Posterior vena cava (tissue), 2 donors: ENCODE measurements at regions not wholly inside any gene's neighbourhood (a gene's known extent, or its start where the extent isn't known, plus 50 kb on each side); places are given as distances from the start of the nearest gene placed in this dataset.
"Not testable (repeated sequence)": the region's sequence is repeated elsewhere in the genome, so short reads cannot be mapped to it uniquely, and the experiment has no call there.

ENCODE experiments used
- DNase-seq: peaks from one replicate; pipeline ENCODE4 v3.0.0-alpha.2; 2020; ENCODE audit warnings: low spot score
- intact Hi-C, 2 donors: fragments of 100-400 bp; cut with DNase I; formaldehyde crosslinking; loops; one replicate each; pipeline versions ENCODE4 v1.14.1 to v1.14.2; 2022 to 2023
- donor health status: DM: yes; HTN: yes; CAD: no.
- donor health status: DM: yes; HTN: yes; CAD: no.

DNA sequence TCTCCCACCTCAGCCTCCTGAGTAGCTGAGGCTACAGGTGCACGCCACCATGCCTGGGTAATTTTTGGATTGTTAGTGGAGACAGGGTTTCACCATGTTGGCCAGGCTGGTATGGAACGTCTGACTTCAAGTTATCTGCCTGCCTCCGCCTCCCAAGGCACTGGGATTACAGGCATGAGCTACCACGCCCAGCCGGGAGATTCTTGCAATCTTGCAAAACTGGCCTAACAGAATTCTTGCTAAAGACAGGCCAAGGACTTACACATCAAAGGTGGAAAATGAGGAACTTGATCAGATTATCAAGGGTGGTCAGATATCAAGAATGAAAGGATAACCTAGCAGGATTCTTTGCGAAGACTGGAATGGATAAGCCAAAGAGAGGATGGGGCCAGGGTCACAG is 98.3 kb upstream of the TIAM1 start:
- intact Hi-C loops, result no loop called here
- DNase-seq, result no peak

DNA sequence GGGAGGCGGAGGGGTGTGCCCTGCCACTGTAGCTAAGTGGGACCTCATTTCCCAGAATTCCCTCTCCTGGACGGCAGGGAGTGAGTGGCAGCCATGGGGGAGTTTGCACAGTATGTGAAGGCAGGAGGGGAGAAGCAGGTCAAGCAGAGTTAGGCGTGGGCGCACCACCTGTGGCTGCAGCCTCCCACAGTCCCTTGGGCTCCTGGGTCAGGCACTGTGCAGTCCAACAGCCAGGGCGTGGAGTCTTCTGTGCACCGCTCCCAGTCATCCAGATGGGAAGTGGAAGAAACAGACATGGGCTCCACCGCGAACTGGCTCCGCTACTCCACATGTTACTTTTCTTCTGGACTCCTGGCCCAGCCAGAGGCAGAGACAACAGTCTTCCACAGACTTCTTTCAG is 85.4 kb upstream of the TIAM1 start:
- intact Hi-C loops, result no loop called here
- no peak for DNase-seq

DNA sequence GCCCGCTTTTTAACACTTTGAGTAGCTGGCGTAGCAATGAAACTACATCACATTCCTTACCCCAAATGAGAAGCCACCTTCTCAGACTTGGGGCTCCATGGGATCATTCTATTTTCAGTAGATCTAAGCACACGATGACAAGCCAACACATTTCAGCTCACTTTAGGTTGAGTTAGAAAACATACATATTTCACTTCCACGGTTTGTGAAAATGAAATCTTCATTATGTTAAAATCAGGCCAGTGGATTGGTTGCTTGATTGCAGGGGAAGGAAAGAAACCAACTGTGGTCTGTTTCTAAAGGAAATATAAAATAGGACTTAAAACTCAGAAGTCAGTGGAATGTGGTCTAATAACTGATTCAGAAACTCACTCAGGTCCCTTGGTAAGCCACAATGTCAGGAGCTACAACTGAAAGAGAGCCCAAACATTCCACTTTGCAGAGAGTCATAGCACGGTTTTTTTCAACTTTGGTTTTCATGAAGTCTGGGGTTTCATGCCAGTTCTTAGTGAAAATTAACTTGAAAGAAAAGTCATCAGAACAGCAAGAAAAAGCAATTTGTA is 82.3 kb upstream of the TIAM1 start:
- no peak for DNase-seq
- intact Hi-C loops, result no loop called here

DNA sequence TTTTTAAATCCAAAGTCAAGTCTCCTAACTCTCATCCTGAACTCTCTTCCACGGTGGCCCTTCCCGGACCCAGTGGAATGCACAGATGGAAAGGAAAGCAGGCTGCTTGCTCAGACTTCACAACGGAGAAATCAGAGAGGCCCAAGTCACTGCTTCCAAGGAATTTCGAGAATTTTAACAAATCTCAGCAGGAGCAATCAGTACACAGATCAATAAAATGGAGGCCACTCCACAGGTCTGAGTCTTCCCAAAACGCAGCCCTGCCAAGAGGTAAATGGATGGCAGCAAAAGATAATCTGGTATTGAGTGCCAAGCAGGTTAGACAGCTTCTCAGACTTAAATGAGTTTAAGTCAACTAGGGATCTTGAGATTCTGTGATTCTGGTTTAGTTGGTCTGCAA is 81.1 kb upstream of the TIAM1 start:
- intact Hi-C loops, result no loop called here
- no peak for DNase-seq

DNA sequence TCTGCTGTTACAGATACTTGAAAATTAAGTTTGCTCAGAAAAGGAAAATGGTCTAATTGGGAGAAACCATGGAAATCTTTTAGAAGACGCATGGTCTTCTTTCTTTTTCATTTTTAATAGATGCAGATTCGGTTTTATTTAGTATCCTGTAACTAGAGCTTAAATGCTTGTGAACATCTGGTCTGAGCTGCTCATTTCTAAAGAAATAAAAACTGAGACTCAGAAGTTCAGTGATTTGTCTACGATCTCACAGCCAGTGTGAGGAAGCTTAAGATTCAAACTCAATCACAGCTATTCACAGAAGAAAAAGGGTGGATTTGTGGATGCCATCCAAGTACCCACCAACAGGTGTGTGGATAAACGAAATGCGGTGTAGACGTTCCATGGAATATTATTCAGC is 80.0 kb upstream of the TIAM1 start:
- intact Hi-C loops, result no loop called here
- DNase-seq, result no peak

DNA sequence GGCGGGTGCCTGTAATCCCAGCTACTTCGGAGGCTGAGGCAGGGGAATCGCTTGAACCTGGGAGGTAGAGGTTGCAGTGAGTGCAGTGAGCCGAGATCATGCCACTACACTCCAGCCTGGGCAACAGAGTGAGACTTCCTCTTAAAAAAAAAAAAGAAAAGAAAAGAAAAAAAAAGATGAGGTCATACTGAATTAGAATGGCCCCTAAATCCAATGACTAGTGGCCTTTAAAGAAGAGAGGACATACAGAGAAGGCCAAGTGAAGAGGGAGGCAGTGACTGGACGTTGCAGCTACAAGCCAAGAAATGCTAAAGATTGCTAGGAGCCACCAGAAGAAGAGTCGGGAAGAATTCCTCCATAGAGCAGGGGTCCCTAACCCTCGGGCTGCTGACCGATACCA is 76.9 kb upstream of the TIAM1 start:
- intact Hi-C loops, result no loop called here

DNA sequence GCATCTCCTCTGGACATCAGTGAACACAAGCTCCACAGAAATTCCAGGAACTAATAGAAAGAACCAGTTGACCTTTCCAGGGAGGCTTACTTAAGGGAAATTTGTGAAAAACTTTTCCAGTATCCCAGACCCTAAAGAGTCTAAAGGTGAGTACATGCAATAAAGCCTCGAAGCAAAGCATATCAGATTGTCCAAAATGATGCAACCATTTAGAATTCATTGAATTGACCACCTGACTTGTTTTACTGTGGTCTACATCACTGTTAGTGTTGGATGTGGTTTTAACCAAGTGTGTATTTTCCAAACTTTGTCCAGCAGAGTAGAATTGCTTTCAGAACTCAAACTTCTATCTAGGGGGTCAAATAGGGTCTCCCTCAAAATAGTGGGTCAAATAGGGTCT is 76.3 kb upstream of the TIAM1 start:
- intact Hi-C loops, result no loop called here
- no peak for DNase-seq

More for the DNA sequence above, 76.9 kb upstream of the TIAM1 start:
- DNase-seq, result no peak

DNA sequence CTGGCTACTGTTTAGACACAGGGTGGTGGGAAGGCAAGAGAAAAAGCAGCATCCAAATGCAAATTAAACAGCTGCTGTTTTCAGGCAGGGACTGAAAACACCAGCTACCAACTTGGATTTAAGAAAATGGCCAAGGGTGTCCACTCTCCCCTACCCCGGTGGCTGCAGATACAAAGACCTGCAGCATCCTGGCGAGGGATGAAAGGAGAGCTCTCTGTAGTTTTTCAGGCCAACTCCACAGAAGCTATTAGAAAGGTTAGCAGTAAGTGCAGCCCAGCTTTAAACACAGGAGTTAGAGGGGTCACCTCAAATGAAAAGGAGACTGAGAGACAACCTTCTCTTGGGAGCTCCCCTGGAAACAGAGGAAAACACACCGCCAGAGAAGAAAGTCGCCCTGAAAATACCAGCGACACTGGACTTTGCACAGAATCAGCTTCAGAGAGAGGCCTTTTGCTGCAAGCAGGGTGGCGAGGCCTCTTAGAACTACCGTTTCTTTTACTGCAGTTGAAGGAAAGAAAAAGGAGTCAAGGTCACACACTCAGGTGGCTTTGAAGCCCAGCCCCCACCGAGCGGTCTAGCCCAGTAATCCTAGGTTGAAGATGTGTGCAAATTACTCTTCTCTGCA is 74.4 kb upstream of the TIAM1 start:
- DNase-seq, result no peak
- intact Hi-C loops, result no loop called here

DNA sequence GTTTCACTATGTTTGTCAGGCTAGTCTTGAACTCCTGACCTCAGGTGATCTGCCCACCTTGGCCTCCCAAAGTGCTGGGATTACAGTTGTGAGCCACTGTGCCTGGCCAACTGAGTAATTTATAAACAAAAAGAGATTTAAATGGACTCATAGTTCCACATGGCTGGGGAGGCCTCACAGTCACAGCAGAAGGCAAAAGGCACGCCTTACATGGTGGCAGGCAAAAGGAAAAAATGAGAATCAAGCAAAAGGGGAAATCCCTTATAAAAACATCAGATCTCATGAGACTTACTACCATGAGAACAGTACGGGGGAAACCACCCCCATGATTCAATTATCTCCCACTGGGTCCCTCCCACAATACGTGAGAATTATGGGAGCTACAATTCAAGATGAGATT is 73.2 kb upstream of the TIAM1 start:
- intact Hi-C loops, DNase-seq: not testable (repeated sequence)

DNA sequence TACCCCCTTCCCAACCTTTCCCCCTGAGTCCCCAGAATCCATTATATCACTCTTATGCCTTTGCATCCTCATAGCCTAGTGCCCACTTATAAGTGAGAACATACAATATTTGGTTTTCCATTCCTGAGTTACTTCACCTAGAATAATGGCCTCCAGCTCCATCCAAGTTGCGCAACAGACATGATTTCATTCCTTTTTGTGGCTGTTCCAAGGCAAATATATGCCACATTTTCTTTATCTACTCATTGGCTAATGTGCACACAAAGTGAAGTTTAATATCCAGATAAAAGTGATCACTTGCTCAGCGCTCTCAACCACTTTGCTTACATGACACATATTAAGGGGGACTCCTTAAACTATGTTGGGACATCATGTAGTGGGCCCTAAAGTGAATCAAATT is 72.4 kb upstream of the TIAM1 start:
- intact Hi-C loops, result no loop called here
- no peak for DNase-seq

DNA sequence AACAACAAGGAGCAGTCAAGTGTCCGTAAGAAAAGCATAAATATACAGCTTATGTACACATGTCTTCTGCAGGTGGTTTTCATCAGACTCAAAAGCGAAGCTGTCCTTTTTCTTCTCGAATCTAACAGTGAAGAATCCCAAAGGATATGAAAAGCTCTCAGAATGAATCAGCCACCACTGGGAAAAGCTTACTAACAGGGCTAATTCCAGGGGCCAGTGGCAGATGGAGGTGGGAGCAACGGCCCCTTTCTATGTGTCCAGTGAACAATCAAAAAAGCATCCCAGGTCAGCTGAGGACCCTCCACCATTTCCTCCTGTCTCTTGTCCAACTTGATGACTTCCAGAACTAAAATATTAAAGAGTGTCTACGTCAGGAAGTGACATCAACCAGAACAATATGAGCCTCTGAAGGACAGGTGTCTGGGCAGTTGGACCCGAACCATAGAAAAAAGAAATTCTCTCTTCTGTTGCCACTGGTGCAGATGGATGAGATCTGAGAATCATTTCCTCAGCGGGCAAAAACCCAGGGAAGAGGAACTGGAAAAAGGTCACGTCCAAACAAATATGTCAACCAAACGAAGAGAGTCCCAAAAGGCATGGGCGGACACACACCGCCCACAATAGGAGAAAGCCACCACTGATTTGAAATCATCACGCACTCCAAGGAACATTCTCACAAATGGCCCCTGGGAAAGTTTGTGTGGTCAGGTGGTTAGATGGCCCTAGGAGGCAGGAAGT is 70.4 kb upstream of the TIAM1 start:
- no peak for DNase-seq
- intact Hi-C loops, result no loop called here

DNA sequence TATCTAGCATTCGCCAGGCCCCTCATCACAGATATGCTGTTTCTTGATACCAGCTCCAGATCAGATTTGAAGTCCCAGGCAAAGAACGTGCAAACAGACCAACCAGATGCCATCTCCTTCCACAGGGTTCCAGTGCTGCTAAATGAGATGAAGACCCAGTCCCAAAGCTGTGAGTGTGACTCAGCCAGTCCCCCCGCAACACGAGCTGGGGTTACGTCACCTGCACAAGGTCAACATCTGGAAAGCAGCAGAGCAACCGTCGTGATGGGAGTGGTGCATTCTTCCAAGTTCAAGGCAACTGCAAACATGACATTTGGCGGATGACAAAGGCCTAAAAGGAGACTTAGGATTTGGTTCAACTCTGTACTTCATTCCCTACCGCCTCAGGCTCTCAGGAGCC is 69.6 kb upstream of the TIAM1 start:
- intact Hi-C loops, result no loop called here

DNA sequence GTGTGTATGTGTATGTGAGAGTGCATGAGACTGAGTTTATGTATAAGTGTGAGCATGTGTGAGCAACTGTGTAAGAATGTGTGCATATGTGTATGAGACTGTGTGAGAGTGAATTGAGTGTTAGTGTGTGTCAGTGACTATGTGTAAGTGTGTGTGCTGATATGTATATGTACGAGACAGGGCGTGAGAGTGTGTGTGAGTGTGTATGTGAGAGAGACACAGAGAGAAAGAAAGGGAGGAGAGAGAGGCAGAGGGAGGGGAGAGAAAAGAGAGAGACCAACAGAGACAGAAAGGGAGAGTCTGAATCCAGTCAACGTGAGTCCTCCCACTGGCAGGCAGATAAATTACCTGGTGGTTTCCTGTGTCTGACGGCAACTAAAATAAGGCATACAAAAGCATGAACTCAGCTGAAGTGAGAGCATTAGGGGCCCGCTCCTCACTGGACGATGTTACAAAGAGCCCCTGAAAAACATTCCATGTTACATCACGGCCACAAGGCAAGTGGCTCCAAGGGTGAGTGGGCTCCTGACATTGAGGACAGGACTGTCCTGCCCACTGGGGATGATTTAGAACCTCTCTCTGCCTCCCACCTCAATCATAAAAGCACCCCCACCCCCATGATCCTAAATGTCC is 66.6 kb upstream of the TIAM1 start:
- intact Hi-C loops, result no loop called here
- no peak for DNase-seq

More for the DNA sequence above, 69.6 kb upstream of the TIAM1 start:
- no peak for DNase-seq

DNA sequence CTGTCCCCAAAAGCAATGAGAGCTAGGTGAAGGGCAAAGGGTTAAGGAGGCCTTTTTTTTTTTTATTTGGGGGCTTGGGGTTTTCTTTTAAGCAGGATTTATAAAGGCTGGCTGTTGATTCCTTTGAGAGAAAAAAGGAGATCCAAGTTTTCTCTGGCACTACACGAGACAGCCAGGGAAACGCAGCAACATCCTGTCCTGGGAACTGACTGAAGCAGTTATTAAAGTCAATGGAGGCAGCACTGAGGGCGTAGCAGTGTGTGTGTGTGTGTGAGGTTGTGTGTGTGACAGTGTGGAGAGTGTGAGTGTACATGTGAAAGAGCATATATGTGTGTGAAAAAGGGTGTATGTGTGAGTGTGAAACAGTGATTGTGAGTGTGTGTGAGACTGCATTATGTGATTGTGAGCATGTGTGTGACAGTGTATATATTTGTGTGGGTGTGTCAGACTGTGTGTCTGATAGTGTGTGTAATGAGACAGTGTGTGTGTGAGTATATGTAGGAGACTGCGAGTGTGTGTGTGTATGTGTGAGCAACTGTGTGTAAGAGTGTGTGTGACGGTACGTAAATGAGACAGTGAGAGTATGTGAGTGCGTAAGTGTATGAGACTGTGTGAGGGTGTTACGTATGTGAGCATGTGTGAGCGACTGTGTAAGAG is 65.9 kb upstream of the TIAM1 start:
- intact Hi-C loops, result no loop called here

DNA sequence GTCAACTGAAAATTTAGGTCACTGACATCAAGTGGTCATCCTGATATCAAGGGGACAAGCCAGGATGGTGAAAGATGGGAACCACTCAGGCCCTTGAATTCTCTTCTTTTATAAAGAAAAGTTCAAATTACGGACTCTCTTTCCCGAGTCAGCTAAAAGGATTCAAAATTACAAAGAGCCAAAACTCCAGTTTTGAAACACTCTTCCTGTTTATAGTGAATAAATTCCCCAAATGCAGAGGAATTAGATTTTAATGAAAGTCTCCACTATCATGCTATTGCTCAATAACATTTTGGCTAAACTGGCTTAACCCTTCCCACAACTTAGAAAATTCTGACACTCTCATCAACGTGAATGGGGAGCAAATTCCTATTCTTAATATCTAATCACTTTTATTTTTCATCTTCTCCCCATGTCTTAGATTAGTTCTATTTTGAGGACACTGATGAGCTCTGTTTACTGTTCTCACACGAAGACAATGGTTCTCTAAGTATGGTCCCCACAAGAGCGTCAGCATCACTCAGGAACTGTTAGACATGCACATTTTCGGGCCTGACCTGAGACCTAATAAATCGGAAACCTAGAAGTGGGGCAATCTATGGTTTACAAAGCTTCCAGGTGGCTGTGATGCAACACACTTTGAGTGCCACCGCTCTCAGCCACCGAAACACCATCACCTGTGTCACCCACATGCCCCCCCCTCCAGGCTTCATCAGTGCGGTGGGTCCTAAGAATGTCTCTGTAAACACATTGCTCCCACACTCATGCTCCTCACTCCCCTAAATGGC is 64.4 kb upstream of the TIAM1 start:
- no peak for DNase-seq
- intact Hi-C loops, result no loop called here

More for the DNA sequence above, 65.9 kb upstream of the TIAM1 start:
- DNase-seq, result no peak

DNA sequence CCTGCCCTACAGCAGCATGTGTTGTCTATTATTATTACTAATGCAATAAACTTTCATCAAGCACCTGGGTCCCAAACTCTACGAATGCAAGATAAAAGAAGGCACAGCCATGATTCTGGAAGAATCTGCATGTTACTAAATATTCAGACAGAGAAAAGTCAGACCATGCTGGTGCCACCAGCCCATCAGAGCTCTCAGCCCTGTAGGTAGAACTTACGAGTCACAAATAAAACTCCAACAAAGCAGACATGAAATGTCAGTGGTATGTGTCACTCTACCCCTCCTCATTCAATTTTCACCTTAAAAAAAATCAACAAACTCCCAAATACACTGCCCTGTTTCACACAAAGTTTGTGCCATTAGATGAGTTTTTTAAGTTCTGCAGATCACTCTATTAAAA is 62.4 kb upstream of the TIAM1 start:
- intact Hi-C loops, result no loop called here

DNA sequence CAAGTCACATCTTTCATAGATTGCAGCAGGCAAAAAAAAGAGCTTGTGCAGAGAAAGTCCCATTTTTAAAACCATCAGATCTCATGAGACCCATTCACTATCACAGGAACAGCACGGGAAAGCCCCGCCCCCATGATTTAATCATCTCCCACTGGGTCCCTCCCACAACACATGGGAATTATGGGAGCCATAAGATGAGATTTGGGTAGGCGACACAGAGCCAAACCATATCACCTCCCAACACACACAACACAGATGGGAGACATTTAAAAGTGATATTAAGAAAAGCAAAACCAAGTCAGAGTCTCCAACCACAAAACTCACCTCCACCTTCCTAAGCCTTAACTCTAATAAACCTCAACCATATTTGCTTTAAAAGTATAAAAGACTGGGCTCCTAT is 61.5 kb upstream of the TIAM1 start:
- intact Hi-C loops, result no loop called here
- DNase-seq, result no peak

More for the DNA sequence above, 62.4 kb upstream of the TIAM1 start:
- DNase-seq, result no peak

DNA sequence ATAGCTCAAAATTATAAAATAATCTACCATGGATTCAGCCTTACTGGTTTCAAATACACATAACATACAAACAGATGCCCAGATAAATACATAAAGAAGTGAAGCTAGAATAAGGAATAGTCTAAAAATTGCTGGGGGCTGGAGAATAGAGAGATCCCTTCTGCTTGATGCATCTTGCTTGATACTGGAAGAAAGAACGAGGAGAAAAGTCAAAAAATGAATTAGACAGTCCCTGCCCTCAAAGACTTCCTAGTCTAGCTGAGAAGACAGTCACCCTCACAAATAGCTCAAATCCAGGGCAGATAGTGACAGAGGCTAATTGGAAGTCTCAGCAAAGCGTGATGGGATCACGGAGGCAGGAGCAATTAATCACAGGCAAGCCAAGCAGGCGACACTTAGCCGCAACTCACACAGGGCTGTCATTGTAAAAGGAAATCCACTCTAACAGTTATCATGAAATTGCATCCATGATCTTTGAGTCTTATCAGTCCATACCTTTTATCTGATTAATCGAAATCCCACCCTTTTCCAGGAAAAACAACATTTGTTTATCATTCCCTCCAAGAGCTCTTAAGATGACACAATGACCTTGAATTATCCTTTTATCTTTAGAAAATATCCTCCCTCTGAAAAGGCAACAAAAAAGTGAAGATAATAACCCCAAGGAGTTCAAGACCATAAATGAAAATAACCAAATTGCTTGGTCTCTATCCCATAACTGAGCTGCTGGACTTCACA is 59.7 kb upstream of the TIAM1 start:
- intact Hi-C loops, result no loop called here
- DNase-seq, result no peak

DNA sequence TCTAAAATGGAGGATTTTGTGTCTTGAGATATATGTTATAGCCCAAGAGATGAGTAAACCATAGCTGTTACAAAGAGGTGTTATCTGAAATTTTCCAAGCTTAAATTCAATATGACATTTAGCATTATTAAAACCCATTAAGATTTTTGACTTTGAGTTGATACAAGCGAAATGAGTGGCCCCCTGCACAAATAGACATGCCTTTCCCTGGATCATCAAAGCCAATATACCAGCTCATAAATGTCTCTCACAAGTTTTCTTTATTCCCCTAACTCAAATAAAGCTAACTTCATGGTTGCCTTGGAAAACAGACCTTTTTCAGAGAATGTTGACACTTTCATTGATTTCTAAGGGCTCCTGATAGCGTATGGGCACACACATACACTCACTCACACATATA is 55.5 kb upstream of the TIAM1 start:
- intact Hi-C loops, result no loop called here
- no peak for DNase-seq
